Fibroblast of villous mesenchyme (primary cell): ENCODE measurements at regions not wholly inside any gene's neighbourhood (a gene's known extent, or its start where the extent isn't known, plus 50 kb on each side); places are given as distances from the start of the nearest gene placed in this dataset.

Experiments
- DNase-seq: peaks from one replicate; pipeline ENCODE4 v3.0.0-alpha.2; 2010; ENCODE audit warnings: low read depth
- H3K4me3 ChIP-seq: 2 replicates; pipeline ENCODE4 v1.5.1; 2011; ENCODE audit warnings: low read depth, mild to moderate bottlenecking, low read length
- TF ChIP-seq, protein P1 (sequence below): IDR thresholded peaks from 2 replicates; pipeline ENCODE4 v1.5.1; 2012; ENCODE audit warnings: low read depth, mild to moderate bottlenecking, low read length; ENCODE audit not compliant: insufficient read depth

DNA sequence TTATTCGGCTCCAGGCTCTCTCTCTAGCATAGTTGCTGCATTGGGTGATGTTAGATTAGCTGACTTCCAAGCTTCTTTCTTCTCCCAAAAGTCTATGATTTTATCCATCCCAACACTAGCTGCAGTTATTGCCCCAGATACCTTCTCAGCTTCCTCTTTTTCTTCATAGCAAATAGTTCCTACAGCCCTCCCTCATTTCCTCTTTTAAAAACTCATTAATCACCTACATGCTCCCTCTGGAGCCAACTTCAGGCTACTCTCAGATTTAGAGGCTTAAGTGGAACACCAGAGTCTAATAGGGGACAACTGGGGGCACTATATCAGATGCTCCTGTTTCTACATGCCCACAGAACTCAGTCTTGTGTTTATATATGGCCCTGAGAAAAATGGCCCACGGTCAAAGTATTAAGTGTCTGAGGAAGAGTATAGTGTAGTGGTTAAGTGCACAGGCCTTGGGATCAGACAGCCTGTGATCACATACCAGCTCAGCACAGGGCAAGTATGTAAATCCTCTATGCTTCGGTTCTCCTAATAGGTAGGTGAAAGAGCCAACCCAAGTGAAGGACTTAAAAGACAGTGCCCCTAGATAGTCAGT is 241.9 kb upstream of the SLC14A2 start:
- TF ChIP-seq, protein P1, sequence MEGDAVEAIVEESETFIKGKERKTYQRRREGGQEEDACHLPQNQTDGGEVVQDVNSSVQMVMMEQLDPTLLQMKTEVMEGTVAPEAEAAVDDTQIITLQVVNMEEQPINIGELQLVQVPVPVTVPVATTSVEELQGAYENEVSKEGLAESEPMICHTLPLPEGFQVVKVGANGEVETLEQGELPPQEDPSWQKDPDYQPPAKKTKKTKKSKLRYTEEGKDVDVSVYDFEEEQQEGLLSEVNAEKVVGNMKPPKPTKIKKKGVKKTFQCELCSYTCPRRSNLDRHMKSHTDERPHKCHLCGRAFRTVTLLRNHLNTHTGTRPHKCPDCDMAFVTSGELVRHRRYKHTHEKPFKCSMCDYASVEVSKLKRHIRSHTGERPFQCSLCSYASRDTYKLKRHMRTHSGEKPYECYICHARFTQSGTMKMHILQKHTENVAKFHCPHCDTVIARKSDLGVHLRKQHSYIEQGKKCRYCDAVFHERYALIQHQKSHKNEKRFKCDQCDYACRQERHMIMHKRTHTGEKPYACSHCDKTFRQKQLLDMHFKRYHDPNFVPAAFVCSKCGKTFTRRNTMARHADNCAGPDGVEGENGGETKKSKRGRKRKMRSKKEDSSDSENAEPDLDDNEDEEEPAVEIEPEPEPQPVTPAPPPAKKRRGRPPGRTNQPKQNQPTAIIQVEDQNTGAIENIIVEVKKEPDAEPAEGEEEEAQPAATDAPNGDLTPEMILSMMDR, result no peak
- no peak for DNase-seq
- no peak overlapping the region for H3K4me3 ChIP-seq

DNA sequence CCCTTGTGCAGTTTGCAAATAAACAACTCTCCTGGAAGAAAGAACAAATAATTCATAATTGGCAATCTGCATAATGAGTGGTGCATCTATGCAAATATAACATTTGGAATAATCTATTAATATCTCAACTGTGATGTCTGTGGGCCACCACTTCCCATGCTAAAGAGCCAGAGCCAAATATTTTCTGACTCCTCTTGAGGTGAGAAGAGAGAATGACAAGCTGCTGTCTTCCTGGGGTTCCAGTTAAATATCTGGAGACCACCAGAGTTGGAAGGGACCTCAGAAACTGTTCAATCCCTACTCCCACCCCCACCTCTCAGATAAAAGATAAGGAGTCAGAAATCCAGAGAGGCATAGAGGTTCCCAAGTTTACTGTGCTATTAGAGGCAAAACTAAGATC is 241.0 kb upstream of the SLC14A2 start:
- H3K4me3 ChIP-seq, result no peak overlapping the region
- no peak for DNase-seq
- TF ChIP-seq, protein P1, result no peak

DNA sequence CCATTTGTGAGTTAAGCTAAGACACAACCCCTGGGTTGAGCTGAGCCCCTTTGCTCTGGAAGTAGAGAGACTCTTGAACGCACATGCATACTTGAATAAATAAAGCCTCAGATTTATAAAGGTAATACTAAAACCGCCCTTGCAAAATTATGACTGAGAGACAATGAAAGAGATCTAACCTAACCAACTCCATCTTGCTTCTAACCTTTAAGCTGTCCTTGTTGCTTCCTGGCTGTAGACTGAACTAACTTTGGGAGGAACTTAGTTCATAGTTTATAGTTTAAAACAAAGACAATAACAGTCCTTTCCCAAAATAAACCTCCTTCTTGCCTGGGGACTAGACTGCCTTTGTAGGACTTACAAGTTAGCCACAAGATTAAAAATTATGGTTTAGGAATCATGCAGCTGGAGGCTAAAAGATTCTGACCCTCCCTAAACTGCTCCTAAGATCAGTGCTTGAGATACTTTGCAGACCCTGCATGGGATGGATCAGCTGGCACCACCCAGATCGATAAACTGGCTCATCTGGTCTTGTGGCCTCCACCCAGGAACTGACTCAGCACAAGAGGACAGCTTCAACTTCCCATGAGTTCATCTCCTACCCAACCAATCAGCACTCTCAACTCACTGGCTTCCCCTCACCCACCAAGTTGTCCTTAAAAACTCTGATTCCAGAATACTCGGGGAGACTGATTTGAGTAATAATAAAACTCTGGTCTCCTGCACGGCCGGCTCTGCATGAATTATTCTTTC is 240.2 kb upstream of the SLC14A2 start:
- H3K4me3 ChIP-seq, result no peak overlapping the region
- no peak for DNase-seq
- TF ChIP-seq, protein P1, result no peak

DNA sequence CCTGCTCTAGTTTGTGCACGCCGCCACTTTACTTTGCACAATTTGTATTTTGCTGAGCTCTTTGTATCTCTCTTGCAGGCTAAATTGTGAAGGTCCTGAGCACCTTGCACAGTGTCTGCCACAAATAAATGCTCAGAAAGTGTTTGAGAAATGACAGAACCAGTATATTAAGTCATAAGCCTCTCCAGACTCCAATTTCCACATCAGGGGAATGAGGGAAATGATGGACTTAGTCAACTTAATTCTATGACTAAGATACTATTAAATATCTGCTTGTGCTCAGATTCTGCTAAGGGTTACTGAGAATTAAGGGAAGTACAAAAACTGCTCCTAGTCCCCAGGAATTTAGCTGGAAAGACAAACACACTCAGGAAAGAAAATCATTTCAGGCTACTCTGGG is 239.1 kb upstream of the SLC14A2 start:
- DNase-seq, result no peak

DNA sequence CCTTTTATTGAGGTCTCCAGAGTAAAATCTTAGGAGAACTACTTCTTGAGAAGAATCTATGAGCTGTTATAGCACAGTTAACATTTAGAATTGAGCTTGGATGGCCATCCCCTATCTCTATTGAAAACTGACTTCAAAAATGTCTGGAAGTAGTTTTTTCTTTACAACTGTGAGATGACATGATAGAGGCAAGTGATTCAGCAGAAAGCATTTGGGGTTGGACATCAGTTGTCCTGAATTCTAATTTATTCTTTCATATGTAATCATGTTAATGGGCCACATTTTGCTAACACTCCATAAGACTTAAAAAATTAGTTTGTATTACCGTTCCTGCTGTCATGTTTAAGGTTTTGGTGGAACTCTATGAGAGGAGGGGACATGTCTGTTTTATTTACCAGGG is 237.0 kb upstream of the SLC14A2 start:
- H3K4me3 ChIP-seq, result no peak overlapping the region
- TF ChIP-seq, protein P1, result no peak
- no peak for DNase-seq

More for the DNA sequence above, 239.1 kb upstream of the SLC14A2 start:
- TF ChIP-seq, protein P1, result no peak
- H3K4me3 ChIP-seq, result no peak overlapping the region

DNA sequence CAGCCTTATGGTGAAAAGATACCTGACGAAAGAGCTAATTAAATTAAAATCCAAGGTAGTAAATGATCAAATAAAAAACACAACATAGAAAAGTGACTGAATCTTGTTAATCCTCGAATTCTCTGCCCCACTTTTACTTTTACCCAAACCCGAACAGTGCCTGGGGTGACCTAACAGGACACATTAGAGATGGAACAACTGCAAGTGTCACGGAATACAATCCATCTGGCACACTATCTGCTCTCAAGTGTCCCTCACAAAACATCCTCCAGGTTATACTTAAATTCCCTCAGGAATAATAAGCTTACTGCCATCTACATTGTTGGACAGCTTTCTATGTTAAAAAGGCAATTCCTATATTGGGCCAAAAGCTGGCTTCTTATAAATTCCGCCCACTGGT is 236.3 kb upstream of the SLC14A2 start:
- TF ChIP-seq, protein P1, result no peak
- no peak overlapping the region for H3K4me3 ChIP-seq
- DNase-seq, result no peak
